CD8-positive, alpha-beta memory T cell (primary cell): ENCODE measurements at regions not wholly inside any gene's neighbourhood (a gene's known extent, or its start where the extent isn't known, plus 50 kb on each side); places are given as distances from the start of the nearest gene placed in this dataset.

Source experiments
- CTCF ChIA-PET: fragments of 350-600 bp; sonication (Branson Sonifier 250); formaldehyde crosslinking; loops from one replicate; lab custom pipeline; 2021; ENCODE audit warnings: antibody characterized with exemption; lab: Charles Lee
- POLR2A ChIA-PET: fragments of 350-600 bp; sonication (Branson Sonifier 250); formaldehyde crosslinking; loops from one replicate; lab custom pipeline; 2021; ENCODE audit warnings: antibody characterized with exemption; lab: Charles Lee
- DNase-seq, 5 donors: peaks; one replicate each; pipeline versions ENCODE4 v3.0.0 to v3.0.0-alpha.2; 2020 to 2022; ENCODE audit warnings: mixed read lengths in 1 of 5
- H3K27ac ChIP-seq: one replicate; pipeline ENCODE4 v1.7.0; 2013; ENCODE audit warnings: low read depth, mild to moderate bottlenecking, low read length, moderate library complexity
- H3K27me3 ChIP-seq: 2 replicates; pipeline ENCODE4 v1.7.0; 2013; ENCODE audit warnings: low read length, mild to moderate bottlenecking; ENCODE audit not compliant: insufficient read depth, poor library complexity, severe bottlenecking
- H3K36me3 ChIP-seq: 2 replicates; pipeline ENCODE4 v1.7.0; 2013; ENCODE audit warnings: mild to moderate bottlenecking, low read length, moderate library complexity; ENCODE audit not compliant: insufficient read depth
- H3K4me1 ChIP-seq: 2 replicates; pipeline ENCODE4 v1.7.0; 2013; ENCODE audit warnings: mild to moderate bottlenecking, low read length, moderate library complexity; ENCODE audit not compliant: insufficient read depth
- H3K4me3 ChIP-seq: 2 replicates; pipeline ENCODE4 v1.7.0; 2013; ENCODE audit warnings: mild to moderate bottlenecking, low read length
- H3K9me3 ChIP-seq: 2 replicates; pipeline ENCODE4 v1.7.0; 2013; ENCODE audit warnings: mild to moderate bottlenecking, low read length
- H3K27ac Mint-ChIP-seq, 8 donors: one replicate each; pipeline ENCODE4 v1.8.0; 2020 to 2021; ENCODE audit warnings: mixed read lengths in 8 of 8, mild to moderate bottlenecking in 6 of 8, inconsistent platforms in 3 of 8, moderate library complexity in 3 of 8
- H3K27me3 Mint-ChIP-seq, 2 donors: one replicate each; pipeline ENCODE4 v1.8.0; 2020 to 2021; ENCODE audit warnings: mixed read lengths in 2 of 2, mild to moderate bottlenecking in 1 of 2, moderate library complexity in 1 of 2
- H3K36me3 Mint-ChIP-seq, 3 donors: one replicate each; pipeline ENCODE4 v1.8.0; 2020 to 2021; ENCODE audit warnings: mixed read lengths in 3 of 3, inconsistent platforms in 1 of 3, mild to moderate bottlenecking in 1 of 3
- H3K4me1 Mint-ChIP-seq, 3 donors: one replicate each; pipeline ENCODE4 v1.8.0; 2020 to 2021; ENCODE audit warnings: mixed read lengths in 3 of 3, inconsistent platforms in 1 of 3, mild to moderate bottlenecking in 1 of 3
- H3K4me3 Mint-ChIP-seq, 7 donors: one replicate each; pipeline ENCODE4 v1.8.0; 2020 to 2021; ENCODE audit warnings: mixed read lengths in 7 of 7, mild to moderate bottlenecking in 6 of 7, moderate library complexity in 4 of 7, inconsistent platforms in 2 of 7
- H3K9me3 Mint-ChIP-seq, 5 donors: one replicate each; pipeline ENCODE4 v1.8.0; 2020 to 2022; ENCODE audit warnings: mixed read lengths in 5 of 5, mild to moderate bottlenecking in 3 of 5, moderate library complexity in 2 of 5, inconsistent platforms in 1 of 5

DNA sequence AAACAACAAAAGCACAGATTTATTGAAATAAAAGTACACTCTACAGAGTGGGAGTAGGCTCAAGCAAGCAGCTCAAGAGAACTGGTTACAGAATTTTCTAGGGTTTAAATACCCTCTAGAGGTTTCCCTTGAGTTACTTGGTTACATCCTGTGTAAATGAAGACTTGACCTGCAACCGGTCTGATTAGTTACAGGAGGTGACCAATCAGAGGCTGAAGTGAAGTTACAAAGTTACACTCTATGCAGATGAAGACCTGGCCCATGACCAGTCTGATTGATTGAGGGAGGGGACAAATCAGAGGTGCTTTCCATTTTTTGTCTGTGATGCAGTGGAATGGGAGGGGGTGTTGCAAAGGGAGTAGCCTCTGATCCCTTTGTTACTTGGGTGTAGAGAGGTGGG, 723.4 kb downstream of the ZPLD1 start:
- no peak overlapping the region for H3K4me3 ChIP-seq
- no peaks in the 10 kb centered on the region for H3K4me1 ChIP-seq
- no peaks in the 10 kb centered on the region for H3K4me1 Mint-ChIP-seq
- no peak overlapping the region for H3K4me3 Mint-ChIP-seq
- no peaks in the 10 kb centered on the region for H3K27me3 Mint-ChIP-seq
- H3K27me3 ChIP-seq, result no peaks in the 10 kb centered on the region
- H3K9me3 ChIP-seq, result no peaks in the 10 kb centered on the region
- DNase-seq, result peak in 1 of 5 donors; percentile 25
- H3K36me3 Mint-ChIP-seq, result no peaks in the 10 kb centered on the region
- H3K9me3 Mint-ChIP-seq, result peaks cover 0 to 8% (median 0%) of the 10 kb centered on the region in 5 donors
- CTCF ChIA-PET, result no interaction called here
- H3K36me3 ChIP-seq, result no peaks in the 10 kb centered on the region
- no peak overlapping the region for H3K27ac Mint-ChIP-seq
- no peak overlapping the region for H3K27ac ChIP-seq
- POLR2A ChIA-PET, result no interaction called here

DNA sequence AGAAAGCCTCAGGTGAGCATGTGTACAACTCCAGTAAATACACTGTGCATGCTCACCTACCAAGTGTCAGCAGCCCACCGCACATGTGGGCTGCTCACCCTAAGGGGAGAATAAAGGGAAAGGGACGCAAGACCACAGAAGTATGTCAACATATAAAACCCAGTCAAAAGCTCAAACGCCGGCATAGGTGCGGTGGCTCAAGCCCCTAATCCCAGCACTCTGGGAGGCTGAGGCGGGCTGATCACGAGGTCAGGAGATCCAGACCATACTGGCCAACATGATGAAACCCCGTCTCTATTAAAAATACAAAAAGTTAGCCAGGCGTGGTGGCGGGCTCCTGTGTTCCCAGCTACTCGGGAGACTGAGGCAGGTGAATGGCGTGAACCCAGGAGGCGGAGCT, 732.1 kb downstream of the ZPLD1 start:
- ChIA-PET POLR2A (no interaction called here), CTCF (no interaction called here)
- H3K9me3 Mint-ChIP-seq, result peaks cover 2 to 5% (median 3%) of the 10 kb centered on the region in 5 donors
- H3K27me3 Mint-ChIP-seq, result no peaks in the 10 kb centered on the region
- H3K4me1 ChIP-seq, result no peaks in the 10 kb centered on the region
- H3K4me1 Mint-ChIP-seq, result no peaks in the 10 kb centered on the region
- no peaks in the 10 kb centered on the region for H3K27me3 ChIP-seq
- H3K36me3 Mint-ChIP-seq, result no peaks in the 10 kb centered on the region
- no peak overlapping the region for H3K4me3 ChIP-seq
- H3K27ac Mint-ChIP-seq, result no peak overlapping the region
- H3K4me3 Mint-ChIP-seq, result no peak overlapping the region
- DNase-seq, result peak in 1 of 5 donors; percentile 28
- peaks cover 4% of the 10 kb centered on the region for H3K9me3 ChIP-seq
- H3K27ac ChIP-seq, result no peak overlapping the region
- H3K36me3 ChIP-seq, result no peaks in the 10 kb centered on the region

- H3K36me3 ChIP-seq, result no peaks in the 10 kb centered on the region
- ChIA-PET POLR2A (no interaction called here), CTCF (no interaction called here)
- Mint-ChIP-seq H3K27ac (no peak overlapping the region), H3K4me3 (no peak overlapping the region), H3K36me3 (no peaks in the 10 kb centered on the region), H3K4me1 (no peaks in the 10 kb centered on the region), H3K9me3 (peaks cover 2 to 5% (median 3%) of the 10 kb centered on the region in 5 donors), H3K27me3 (no peaks in the 10 kb centered on the region)
- no peak for DNase-seq
- H3K27me3 ChIP-seq, result no peaks in the 10 kb centered on the region
- H3K4me1 ChIP-seq, result no peaks in the 10 kb centered on the region
- peaks cover 4% of the 10 kb centered on the region for H3K9me3 ChIP-seq
- no peak overlapping the region for H3K27ac ChIP-seq
- H3K4me3 ChIP-seq, result no peak overlapping the region
Measured at GRCh38 chr3:103167850-103168249, 733.0 kb downstream of the ZPLD1 start.

- no peaks in the 10 kb centered on the region for H3K27me3 Mint-ChIP-seq
- ChIA-PET CTCF (no interaction called here), POLR2A (no interaction called here)
- Histone ChIP-seq H3K27me3 (no peaks in the 10 kb centered on the region), H3K36me3 (no peaks in the 10 kb centered on the region), H3K27ac (no peak overlapping the region), H3K4me3 (no peak overlapping the region), H3K9me3 (peaks cover 4% of the 10 kb centered on the region), H3K4me1 (no peaks in the 10 kb centered on the region)
- H3K36me3 Mint-ChIP-seq, result no peaks in the 10 kb centered on the region
- no peaks in the 10 kb centered on the region for H3K4me1 Mint-ChIP-seq
- no peak overlapping the region for H3K27ac Mint-ChIP-seq
- DNase-seq, result no peak
- peaks cover 2 to 6% (median 3%) of the 10 kb centered on the region in 5 donors for H3K9me3 Mint-ChIP-seq
- no peak overlapping the region for H3K4me3 Mint-ChIP-seq
Measured at GRCh38 chr3:103169289-103169688, 734.5 kb downstream of the ZPLD1 start.

- DNase-seq, result no peak
- H3K4me3 ChIP-seq, result no peak overlapping the region
- H3K9me3 Mint-ChIP-seq, result peaks cover 2 to 6% (median 3%) of the 10 kb centered on the region in 5 donors
- H3K27me3 Mint-ChIP-seq, result no peaks in the 10 kb centered on the region
- no peaks in the 10 kb centered on the region for H3K36me3 ChIP-seq
- H3K27ac Mint-ChIP-seq, result no peak overlapping the region
- CTCF ChIA-PET, result no interaction called here
- H3K36me3 Mint-ChIP-seq, result no peaks in the 10 kb centered on the region
- POLR2A ChIA-PET, result no interaction called here
- H3K4me1 ChIP-seq, result no peaks in the 10 kb centered on the region
- no peaks in the 10 kb centered on the region for H3K4me1 Mint-ChIP-seq
- H3K9me3 ChIP-seq, result peaks cover 4% of the 10 kb centered on the region
- H3K4me3 Mint-ChIP-seq, result no peak overlapping the region
- H3K27ac ChIP-seq, result no peak overlapping the region
- H3K27me3 ChIP-seq, result no peaks in the 10 kb centered on the region
Measured at GRCh38 chr3:103170651-103171050, 735.8 kb downstream of the ZPLD1 start.

- POLR2A ChIA-PET, result no interaction called here
- H3K9me3 ChIP-seq, result no peaks in the 10 kb centered on the region
- no peaks in the 10 kb centered on the region for H3K36me3 Mint-ChIP-seq
- no peak overlapping the region for H3K27ac ChIP-seq
- no peak overlapping the region for H3K4me3 ChIP-seq
- H3K4me1 ChIP-seq, result no peaks in the 10 kb centered on the region
- no peak overlapping the region for H3K27ac Mint-ChIP-seq
- no peak for DNase-seq
- no peaks in the 10 kb centered on the region for H3K27me3 ChIP-seq
- peaks cover 0 to 9% (median 0%) of the 10 kb centered on the region in 5 donors for H3K9me3 Mint-ChIP-seq
- H3K36me3 ChIP-seq, result no peaks in the 10 kb centered on the region
- H3K27me3 Mint-ChIP-seq, result no peaks in the 10 kb centered on the region
- CTCF ChIA-PET, result no interaction called here
- H3K4me1 Mint-ChIP-seq, result no peaks in the 10 kb centered on the region
- no peak overlapping the region for H3K4me3 Mint-ChIP-seq
Measured at GRCh38 chr3:103173940-103174339, 739.1 kb downstream of the ZPLD1 start.

DNA sequence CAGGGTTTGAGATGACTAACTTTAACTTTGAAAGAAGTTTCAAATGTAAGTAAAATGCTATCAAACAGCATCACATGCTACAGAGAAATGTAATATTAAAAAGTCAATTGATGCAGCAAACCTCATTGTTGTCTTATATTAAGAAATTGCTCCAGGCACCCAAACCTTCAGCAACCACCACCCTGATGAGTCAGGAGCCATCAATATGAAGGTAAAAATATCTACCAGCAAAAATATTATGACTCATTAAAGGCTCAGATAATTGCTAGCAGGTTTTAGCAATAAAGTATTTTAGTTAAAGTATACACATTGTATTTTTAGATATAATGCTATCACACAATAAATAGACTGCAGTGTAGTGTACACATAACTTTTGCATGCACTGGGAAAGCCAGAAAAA, 746.3 kb downstream of the ZPLD1 start:
- DNase-seq, result no peak
- Mint-ChIP-seq H3K36me3 (no peaks in the 10 kb centered on the region), H3K9me3 (peaks cover 2 to 34% (median 3%) of the 10 kb centered on the region in 5 donors), H3K4me1 (no peaks in the 10 kb centered on the region), H3K27ac (no peak overlapping the region), H3K27me3 (no peaks in the 10 kb centered on the region), H3K4me3 (no peak overlapping the region)
- Histone ChIP-seq H3K27me3 (no peaks in the 10 kb centered on the region), H3K27ac (no peak overlapping the region), H3K4me1 (no peaks in the 10 kb centered on the region), H3K9me3 (no peaks in the 10 kb centered on the region), H3K36me3 (no peaks in the 10 kb centered on the region), H3K4me3 (no peak overlapping the region)
- CTCF ChIA-PET, result no interaction called here
- POLR2A ChIA-PET, result no interaction called here

- H3K4me3 Mint-ChIP-seq, result no peak overlapping the region
- ChIA-PET CTCF (no interaction called here), POLR2A (no interaction called here)
- no peaks in the 10 kb centered on the region for H3K27me3 ChIP-seq
- H3K36me3 Mint-ChIP-seq, result no peaks in the 10 kb centered on the region
- H3K4me3 ChIP-seq, result no peak overlapping the region
- no peaks in the 10 kb centered on the region for H3K9me3 ChIP-seq
- no peak for DNase-seq
- H3K27ac ChIP-seq, result no peak overlapping the region
- no peaks in the 10 kb centered on the region for H3K4me1 Mint-ChIP-seq
- peaks cover 0 to 34% (median 6%) of the 10 kb centered on the region in 5 donors for H3K9me3 Mint-ChIP-seq
- H3K27ac Mint-ChIP-seq, result no peak overlapping the region
- no peaks in the 10 kb centered on the region for H3K4me1 ChIP-seq
- no peaks in the 10 kb centered on the region for H3K36me3 ChIP-seq
- no peaks in the 10 kb centered on the region for H3K27me3 Mint-ChIP-seq
Measured at GRCh38 chr3:103184772-103185171, 750.0 kb downstream of the ZPLD1 start.

- no peak overlapping the region for H3K4me3 Mint-ChIP-seq
- H3K9me3 Mint-ChIP-seq, result peaks cover 0 to 15% (median 4%) of the 10 kb centered on the region in 5 donors
Measured at GRCh38 chr3:103189941-103190340, 755.1 kb downstream of the ZPLD1 start.

More at GRCh38 chr3:103189941-103190340, 755.1 kb downstream of the ZPLD1 start:
- Histone ChIP-seq H3K4me1 (no peaks in the 10 kb centered on the region), H3K9me3 (no peaks in the 10 kb centered on the region), H3K4me3 (no peak overlapping the region), H3K27ac (no peak overlapping the region), H3K27me3 (no peaks in the 10 kb centered on the region), H3K36me3 (no peaks in the 10 kb centered on the region)
- Mint-ChIP-seq H3K36me3 (no peaks in the 10 kb centered on the region), H3K4me1 (no peaks in the 10 kb centered on the region), H3K27ac (no peak overlapping the region), H3K27me3 (no peaks in the 10 kb centered on the region)
- CTCF ChIA-PET, result no interaction called here
- POLR2A ChIA-PET, result no interaction called here
- DNase-seq, result no peak
